Suprapubic skin (tissue), 4 donors: ENCODE measurements at regions not wholly inside any gene's neighbourhood (a gene's known extent, or its start where the extent isn't known, plus 50 kb on each side); places are given as distances from the start of the nearest gene placed in this dataset.

Source experiments
- DNase-seq, 2 donors: peaks; one replicate each; pipeline ENCODE4 v3.0.0-alpha.2; 2019; ENCODE audit warnings: low spot score in 2 of 2
- H3K27ac ChIP-seq: fragments of 200-600 bp; sonication (generic); one replicate; pipeline ENCODE4 v1.5.1; 2019
- H3K27me3 ChIP-seq: fragments of 200-600 bp; sonication (generic); one replicate; pipeline ENCODE4 v1.5.1; 2019
- H3K36me3 ChIP-seq: fragments of 200-600 bp; sonication (generic); one replicate; pipeline ENCODE4 v1.5.1; 2019
- H3K4me1 ChIP-seq: fragments of 200-600 bp; sonication (generic); one replicate; pipeline ENCODE4 v1.5.1; 2019
- H3K4me3 ChIP-seq: fragments of 200-600 bp; sonication (generic); one replicate; pipeline ENCODE4 v1.5.1; 2019; ENCODE audit warnings: mild to moderate bottlenecking
- H3K9me3 ChIP-seq: fragments of 200-600 bp; sonication (generic); one replicate; pipeline ENCODE4 v1.5.1; 2019
- EP300 ChIP-seq: sonication (generic); formaldehyde crosslinking; IDR thresholded peaks from one replicate; pipeline ENCODE4 v1.6.1; 2017; ENCODE audit warnings: antibody characterized with exemption
- POLR2A ChIP-seq, 2 donors: fragments of 450-650 bp; IDR thresholded peaks; one replicate each; pipeline ENCODE4 v1.6.1; 2017; ENCODE audit warnings: antibody characterized with exemption in 2 of 2, mild to moderate bottlenecking in 2 of 2, moderate library complexity in 2 of 2
- POLR2AphosphoS5 ChIP-seq, 3 donors: sonication (generic); formaldehyde crosslinking; IDR thresholded peaks; one replicate each; pipeline ENCODE4 v1.6.1; 2017; ENCODE audit warnings: antibody characterized with exemption in 3 of 3
- WGBS: methylation state at CpG from one replicate; pipeline ENCODE4 v1.1.5; 2018; 5-methylcytosine and 5-hydroxymethylcytosine counted together
- TF ChIP-seq, protein P1 (sequence below), 2 donors: fragments of 200-600 bp in 1 of 2; fragments of 450-650 bp in 1 of 2; sonication (generic) in 1 of 2; IDR thresholded peaks; one replicate each; pipeline ENCODE4 v1.5.1; 2016 to 2019; ENCODE audit warnings: antibody characterized with exemption in 2 of 2, mild to moderate bottlenecking in 1 of 2, moderate library complexity in 1 of 2

DNA sequence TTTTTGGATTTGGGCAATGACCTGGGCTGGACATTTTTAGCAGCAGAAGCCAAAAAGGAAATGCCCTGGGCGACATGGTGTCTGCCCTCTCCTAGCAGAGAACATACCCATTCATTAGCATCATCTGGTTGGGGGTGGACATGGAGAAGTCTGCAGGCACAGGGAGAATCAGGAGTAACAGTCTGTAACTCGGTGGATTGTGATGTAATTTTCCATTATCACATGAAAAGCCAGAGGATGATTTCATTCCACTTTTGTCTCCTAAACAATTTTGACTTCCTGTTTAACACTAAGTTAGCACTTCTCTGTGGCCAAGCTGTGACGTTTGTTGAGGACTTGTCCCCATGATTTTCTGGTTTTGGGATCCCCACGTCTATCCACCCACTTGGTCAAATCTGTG, 153.8 kb upstream of the HABP2 start:
- H3K4me3 ChIP-seq = no peak overlapping the region
- no peaks in the 10 kb centered on the region for H3K4me1 ChIP-seq
- no peak for DNase-seq
- H3K27me3 ChIP-seq = no peaks in the 10 kb centered on the region
- 44% methylated on average over 4 of the region's 4 CpGs for WGBS
- H3K36me3 ChIP-seq = no peaks in the 10 kb centered on the region
- TF ChIP-seq POLR2A (IDR thresholded peaks at IDR 0.05) = no peak
- TF ChIP-seq EP300 = no peak
- TF ChIP-seq, protein P1, sequence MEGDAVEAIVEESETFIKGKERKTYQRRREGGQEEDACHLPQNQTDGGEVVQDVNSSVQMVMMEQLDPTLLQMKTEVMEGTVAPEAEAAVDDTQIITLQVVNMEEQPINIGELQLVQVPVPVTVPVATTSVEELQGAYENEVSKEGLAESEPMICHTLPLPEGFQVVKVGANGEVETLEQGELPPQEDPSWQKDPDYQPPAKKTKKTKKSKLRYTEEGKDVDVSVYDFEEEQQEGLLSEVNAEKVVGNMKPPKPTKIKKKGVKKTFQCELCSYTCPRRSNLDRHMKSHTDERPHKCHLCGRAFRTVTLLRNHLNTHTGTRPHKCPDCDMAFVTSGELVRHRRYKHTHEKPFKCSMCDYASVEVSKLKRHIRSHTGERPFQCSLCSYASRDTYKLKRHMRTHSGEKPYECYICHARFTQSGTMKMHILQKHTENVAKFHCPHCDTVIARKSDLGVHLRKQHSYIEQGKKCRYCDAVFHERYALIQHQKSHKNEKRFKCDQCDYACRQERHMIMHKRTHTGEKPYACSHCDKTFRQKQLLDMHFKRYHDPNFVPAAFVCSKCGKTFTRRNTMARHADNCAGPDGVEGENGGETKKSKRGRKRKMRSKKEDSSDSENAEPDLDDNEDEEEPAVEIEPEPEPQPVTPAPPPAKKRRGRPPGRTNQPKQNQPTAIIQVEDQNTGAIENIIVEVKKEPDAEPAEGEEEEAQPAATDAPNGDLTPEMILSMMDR (IDR thresholded peaks at IDR 0.05) = no peak
- no peaks in the 10 kb centered on the region for H3K9me3 ChIP-seq
- no peak overlapping the region for H3K27ac ChIP-seq

DNA sequence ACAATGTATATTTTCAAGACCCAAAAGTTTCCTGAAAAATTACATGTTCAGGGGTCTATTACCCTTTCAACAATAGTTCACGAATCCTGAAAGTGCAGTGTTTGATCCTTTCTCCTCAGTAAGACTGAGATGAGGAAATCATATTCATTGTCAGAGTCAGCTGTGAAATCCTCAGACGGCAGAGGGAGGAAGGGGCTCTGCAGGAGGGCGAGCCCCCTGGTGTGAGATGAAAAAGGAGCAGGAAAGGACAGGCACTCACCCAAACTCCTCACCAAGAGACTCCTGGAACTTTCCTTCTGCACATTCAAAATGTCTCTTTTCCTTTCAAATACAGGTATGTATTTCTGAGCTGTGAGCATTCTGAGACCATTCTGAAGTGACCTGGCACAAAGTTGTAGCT, 150.3 kb upstream of the HABP2 start:
- TF ChIP-seq EP300 (no peak), POLR2AphosphoS5 (IDR thresholded peaks at IDR 0.05) (no peak), POLR2A (IDR thresholded peaks at IDR 0.05) (no peak)
- TF ChIP-seq, protein P1 (IDR thresholded peaks at IDR 0.05) = no peak
- peaks cover 4% of the 10 kb centered on the region for H3K27me3 ChIP-seq
- H3K4me3 ChIP-seq = no peak overlapping the region
- no peaks in the 10 kb centered on the region for H3K36me3 ChIP-seq
- 66% methylated on average over 3 of the region's 3 CpGs for WGBS
- no peaks in the 10 kb centered on the region for H3K9me3 ChIP-seq
- no peaks in the 10 kb centered on the region for H3K4me1 ChIP-seq
- no peak overlapping the region for H3K27ac ChIP-seq
- no peak for DNase-seq

DNA sequence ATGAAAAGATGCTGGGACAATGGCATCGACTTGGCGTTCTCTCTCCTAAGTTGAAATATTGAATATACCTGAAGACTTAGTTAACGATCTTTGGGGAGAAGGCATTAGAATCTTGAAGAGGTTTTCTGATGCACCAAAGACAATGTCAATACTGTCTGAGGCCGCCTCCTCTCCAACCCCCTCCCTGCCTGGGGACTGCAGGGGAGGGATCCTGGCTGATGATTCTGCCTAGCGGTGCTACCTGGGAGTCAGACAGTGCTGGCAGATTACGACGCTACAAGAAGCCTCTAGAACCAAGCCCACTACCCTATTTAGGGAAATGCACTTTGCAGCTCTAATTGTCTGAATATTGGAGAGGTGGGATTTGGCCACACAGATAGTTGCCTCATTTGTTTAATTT, 145.6 kb upstream of the HABP2 start:
- H3K9me3 ChIP-seq = no peaks in the 10 kb centered on the region
- H3K4me1 ChIP-seq = no peaks in the 10 kb centered on the region
- TF ChIP-seq POLR2A (IDR thresholded peaks at IDR 0.05) (no peak), EP300 (no peak), POLR2AphosphoS5 (IDR thresholded peaks at IDR 0.05) (no peak)
- TF ChIP-seq, protein P1 (IDR thresholded peaks at IDR 0.05) = no peak

DNA sequence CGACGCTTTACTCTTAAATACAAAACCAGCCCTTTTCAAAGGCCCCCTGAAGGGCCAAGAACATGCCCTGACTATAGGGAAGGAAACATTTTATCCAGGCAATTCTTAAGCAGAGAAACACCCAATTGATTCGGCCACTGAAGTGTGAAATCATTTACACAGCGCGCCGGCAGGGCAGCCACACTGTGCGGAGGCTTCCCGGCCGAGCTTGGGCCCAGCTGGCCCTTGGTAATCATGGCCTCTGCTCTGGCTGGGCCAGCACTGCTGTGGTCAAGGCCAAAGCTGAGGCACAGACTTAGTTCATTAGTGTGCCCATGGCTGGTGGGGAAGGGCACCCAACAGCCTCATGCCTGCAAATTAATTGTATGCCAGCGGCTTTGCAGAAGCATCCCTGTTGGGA, 143.7 kb upstream of the HABP2 start:
- WGBS = 94% methylated on average over 10 of the region's 10 CpGs
- H3K9me3 ChIP-seq = no peaks in the 10 kb centered on the region
- H3K4me1 ChIP-seq = no peaks in the 10 kb centered on the region
- no peak for DNase-seq
- no peak overlapping the region for H3K4me3 ChIP-seq
- peaks cover 4% of the 10 kb centered on the region for H3K27me3 ChIP-seq
- H3K27ac ChIP-seq = no peak overlapping the region
- TF ChIP-seq, protein P1 (IDR thresholded peaks at IDR 0.05) = no peak
- TF ChIP-seq EP300 (no peak), POLR2AphosphoS5 (IDR thresholded peaks at IDR 0.05) (no peak), POLR2A (IDR thresholded peaks at IDR 0.05) (no peak)
- no peaks in the 10 kb centered on the region for H3K36me3 ChIP-seq

More for the DNA sequence above, 145.6 kb upstream of the HABP2 start:
- peaks cover 4% of the 10 kb centered on the region for H3K27me3 ChIP-seq
- DNase-seq = no peak
- WGBS = 71% methylated on average over 7 of the region's 7 CpGs
- no peaks in the 10 kb centered on the region for H3K36me3 ChIP-seq
- H3K4me3 ChIP-seq = no peak overlapping the region
- H3K27ac ChIP-seq = no peak overlapping the region

DNA sequence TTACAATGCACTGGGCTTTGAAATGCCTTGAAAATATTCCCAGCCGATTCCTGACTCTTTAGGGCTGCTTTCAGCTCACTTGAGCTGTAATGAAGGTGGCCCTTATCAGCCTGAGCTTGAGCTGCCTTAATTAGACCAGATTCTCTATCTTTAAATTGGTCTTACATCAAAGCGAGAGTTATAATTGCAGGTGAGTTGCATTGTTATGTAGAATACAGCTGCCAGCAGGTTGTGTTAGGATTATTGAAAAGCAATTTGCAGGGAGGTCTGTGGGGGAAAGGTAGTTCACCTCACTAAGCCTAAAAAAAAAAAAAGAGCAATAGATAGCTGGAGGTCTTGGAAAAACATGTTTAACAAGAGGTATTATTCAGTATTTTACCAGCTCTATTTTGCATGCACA, 142.2 kb upstream of the HABP2 start:
- no peak for DNase-seq
- Histone ChIP-seq H3K27ac (no peak overlapping the region), H3K4me3 (no peak overlapping the region), H3K36me3 (no peaks in the 10 kb centered on the region), H3K27me3 (peaks cover 4% of the 10 kb centered on the region), H3K9me3 (no peaks in the 10 kb centered on the region), H3K4me1 (no peaks in the 10 kb centered on the region)
- WGBS = 73% methylated on average over 2 of the region's 2 CpGs
- TF ChIP-seq EP300 = no peak
- no peak for TF ChIP-seq POLR2AphosphoS5 (IDR thresholded peaks at IDR 0.05)
- TF ChIP-seq, protein P1 (IDR thresholded peaks at IDR 0.05) = no peak
- TF ChIP-seq POLR2A (IDR thresholded peaks at IDR 0.05) = no peak
